Panc1 (cell line): ENCODE measurements at regions not wholly inside any gene's neighbourhood (a gene's known extent, or its start where the extent isn't known, plus 50 kb on each side); places are given as distances from the start of the nearest gene placed in this dataset.

Experiments used
- ATAC-seq: fragments of 200-7000 bp; cut with Tn5 transposase; 2 replicates; pipeline ENCODE4 v1.9.1; 2020; ENCODE audit warnings: mild to moderate bottlenecking, moderate library complexity
- BruUV-seq: library from RNA; stranded (reverse); fragments of 400-500 nt; replicated peaks from 2 replicates; lab custom pipeline; 2021; lab: Mats Ljungman, UMichigan
- CTCF ChIA-PET: fragments of 300-600 bp; sonication (Branson Sonifier 250); formaldehyde crosslinking; loops from one replicate; lab custom pipeline; 2022; ENCODE audit warnings: antibody characterized with exemption; lab: Charles Lee
- POLR2A ChIA-PET: fragments of 300-600 bp; sonication (Branson Sonifier 250); formaldehyde crosslinking; loops from one replicate; lab custom pipeline; 2022; ENCODE audit warnings: antibody characterized with exemption; lab: Charles Lee
- DNase-seq: peaks from one replicate; pipeline ENCODE4 v3.0.0-alpha.2; 2010; ENCODE audit warnings: low read depth, low spot score
- H3K27ac ChIP-seq: 2 replicates; pipeline ENCODE4 v1.5.1; 2011; ENCODE audit warnings: mild to moderate bottlenecking, low read length, inconsistent platforms
- H3K27me3 ChIP-seq: fragments of 200-500 bp; sonication (Bioruptor generic); 2 replicates; pipeline ENCODE4 v1.6.0; 2014; ENCODE audit warnings: low read length, inconsistent platforms; ENCODE audit not compliant: control insufficient read depth, insufficient read depth
- H3K36me3 ChIP-seq: fragments of 200-500 bp; sonication (Bioruptor generic); 2 replicates; pipeline ENCODE4 v1.5.1; 2014; ENCODE audit warnings: inconsistent platforms, mild to moderate bottlenecking, low read length, moderate library complexity; ENCODE audit not compliant: control insufficient read depth, insufficient read depth
- H3K4me1 ChIP-seq: 2 replicates; pipeline ENCODE4 v1.5.1; 2011; ENCODE audit warnings: inconsistent platforms, mild to moderate bottlenecking, low read length, moderate library complexity; ENCODE audit not compliant: control insufficient read depth, insufficient read depth
- H3K4me3 ChIP-seq, 2 experiments: 2 replicates each; pipeline ENCODE4 v1.5.1; 2011 to 2012; ENCODE audit warnings: low read depth in 2 of 2, low read length in 2 of 2, mild to moderate bottlenecking in 2 of 2, inconsistent platforms in 1 of 2, moderate library complexity in 1 of 2
- H3K9me3 ChIP-seq: fragments of 200-500 bp; sonication (Bioruptor generic); 2 replicates; pipeline ENCODE4 v1.5.1; 2014; ENCODE audit warnings: low read depth, mild to moderate bottlenecking, inconsistent platforms, low read length, moderate library complexity; ENCODE audit not compliant: control insufficient read depth, insufficient read depth
- POLR2AphosphoS5 ChIP-seq: IDR thresholded peaks from 2 replicates; pipeline ENCODE4 v1.6.1; 2012; ENCODE audit warnings: mild to moderate bottlenecking, low read depth, low read length, moderate library complexity
- REST ChIP-seq, 2 experiments: IDR thresholded peaks; 2 replicates each; pipeline ENCODE4 v1.6.1; 2011 to 2012; ENCODE audit warnings: low read depth in 2 of 2, control low read depth in 1 of 2, low read length in 1 of 2, mild to moderate bottlenecking in 1 of 2, moderate library complexity in 1 of 2; ENCODE audit not compliant: insufficient read depth in 1 of 2
- SIN3A ChIP-seq: IDR thresholded peaks from 2 replicates; pipeline ENCODE4 v1.6.1; 2012; ENCODE audit warnings: low read depth, mild to moderate bottlenecking, low read length, moderate library complexity, borderline replicate concordance; ENCODE audit not compliant: insufficient read depth
- TCF7L2 ChIP-seq: IDR thresholded peaks from 2 replicates; pipeline ENCODE4 v1.6.1; 2011; ENCODE audit warnings: mild to moderate bottlenecking, low read depth, low read length, inconsistent platforms
- in situ Hi-C: cut with HindIII; loops from 2 replicates; pipeline ENCODE4 v1.10.0; 2016; ENCODE audit warnings: low sequenced_read_pairs, low pct_unique_long_range_greater_than_20kb
- intact Hi-C: fragments of 100-400 bp; cut with micrococcal nuclease; formaldehyde crosslinking; loops from one replicate; pipeline ENCODE4 v1.10.0; 2022; ENCODE audit not compliant: unreplicated experiment
- TF ChIP-seq, protein P1 (sequence below): fragments of 450-650 bp; IDR thresholded peaks from 2 replicates; pipeline ENCODE4 v1.5.1; 2017; ENCODE audit warnings: mild to moderate bottlenecking

DNA sequence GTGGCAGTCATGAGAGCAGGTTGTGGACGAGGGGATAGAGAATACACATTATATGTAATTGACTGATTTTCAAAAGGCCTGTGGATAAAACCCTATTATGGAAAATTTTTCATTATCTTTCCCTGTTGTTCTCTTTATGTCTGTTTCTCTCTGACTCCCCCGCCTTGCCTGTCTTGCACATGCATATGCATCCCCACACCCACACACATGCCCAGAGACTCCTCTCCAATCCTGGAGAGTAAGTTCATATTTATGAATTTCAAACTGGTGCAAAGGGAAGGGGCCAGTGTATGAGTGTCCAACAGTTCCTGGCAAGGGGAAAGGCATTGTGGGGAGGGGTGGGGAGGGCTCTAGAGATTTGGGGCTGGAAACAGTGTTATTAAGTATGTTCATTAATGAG, 60.8 kb upstream of the ARHGAP36 start:
- no peak overlapping the region for H3K4me3 ChIP-seq
- TF ChIP-seq REST (IDR thresholded peaks at IDR 0.05; ENCODE audit: insufficient read depth in 1 of 2, low read depth in 2 of 2, low read length in 1 of 2) (no peak), SIN3A (no peak), POLR2AphosphoS5 (no peak), TCF7L2 (no peak)
- TF ChIP-seq, protein P1, sequence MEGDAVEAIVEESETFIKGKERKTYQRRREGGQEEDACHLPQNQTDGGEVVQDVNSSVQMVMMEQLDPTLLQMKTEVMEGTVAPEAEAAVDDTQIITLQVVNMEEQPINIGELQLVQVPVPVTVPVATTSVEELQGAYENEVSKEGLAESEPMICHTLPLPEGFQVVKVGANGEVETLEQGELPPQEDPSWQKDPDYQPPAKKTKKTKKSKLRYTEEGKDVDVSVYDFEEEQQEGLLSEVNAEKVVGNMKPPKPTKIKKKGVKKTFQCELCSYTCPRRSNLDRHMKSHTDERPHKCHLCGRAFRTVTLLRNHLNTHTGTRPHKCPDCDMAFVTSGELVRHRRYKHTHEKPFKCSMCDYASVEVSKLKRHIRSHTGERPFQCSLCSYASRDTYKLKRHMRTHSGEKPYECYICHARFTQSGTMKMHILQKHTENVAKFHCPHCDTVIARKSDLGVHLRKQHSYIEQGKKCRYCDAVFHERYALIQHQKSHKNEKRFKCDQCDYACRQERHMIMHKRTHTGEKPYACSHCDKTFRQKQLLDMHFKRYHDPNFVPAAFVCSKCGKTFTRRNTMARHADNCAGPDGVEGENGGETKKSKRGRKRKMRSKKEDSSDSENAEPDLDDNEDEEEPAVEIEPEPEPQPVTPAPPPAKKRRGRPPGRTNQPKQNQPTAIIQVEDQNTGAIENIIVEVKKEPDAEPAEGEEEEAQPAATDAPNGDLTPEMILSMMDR = no peak
- H3K36me3 ChIP-seq = no peaks in the 10 kb centered on the region
- BruUV-seq = no TSS peak
- H3K4me1 ChIP-seq = no peaks in the 10 kb centered on the region
- in situ Hi-C loops (no loop called here), intact Hi-C loops (no loop called here)
- POLR2A ChIA-PET = no interaction called here
- H3K9me3 ChIP-seq = no peaks in the 10 kb centered on the region
- CTCF ChIA-PET = interaction anchor here (0.6 kb wide), 1 partner anchor 11 kb away, joined by 3 read pairs; no protein-coding TSS in a partner anchor
- peaks cover 4% of the 10 kb centered on the region; the same call in 1 of the 2 replicates for H3K27me3 ChIP-seq
- no peak for DNase-seq
- no peak overlapping the region for H3K27ac ChIP-seq
- ATAC-seq = no peak

GRCh38 chrX:130999360-130999759, 58.8 kb upstream of the ARHGAP36 start:
- no peak overlapping the region for H3K27ac ChIP-seq

More at GRCh38 chrX:130999360-130999759, 58.8 kb upstream of the ARHGAP36 start:
- intact Hi-C loops (no loop called here), in situ Hi-C loops (no loop called here)
- ATAC-seq = no peak
- no peak for DNase-seq
- Histone ChIP-seq H3K36me3 (no peaks in the 10 kb centered on the region), H3K4me1 (no peaks in the 10 kb centered on the region), H3K4me3 (no peak overlapping the region), H3K9me3 (no peaks in the 10 kb centered on the region), H3K27me3 (peaks cover 2% of the 10 kb centered on the region; the same call in 1 of the 2 replicates)
- TF ChIP-seq, protein P1 = no peak
- no TSS peak for BruUV-seq
- CTCF ChIA-PET = no interaction called here
- POLR2A ChIA-PET = no interaction called here
